CD4-positive, alpha-beta T cell (primary cell): ENCODE measurements at regions not wholly inside any gene's neighbourhood (a gene's known extent, or its start where the extent isn't known, plus 50 kb on each side); places are given as distances from the start of the nearest gene placed in this dataset.

ENCODE experiments used
- ATAC-seq: fragments of 200-7000 bp; cut with Tn5 transposase; one replicate; pipeline ENCODE4 v1.10.0; 2022; ENCODE audit warnings: mild to moderate bottlenecking; ENCODE audit not compliant: poor library complexity
- CTCF ChIA-PET: fragments of 350-600 bp; sonication (Branson Sonifier 250); formaldehyde crosslinking; loops from one replicate; lab custom pipeline; 2021; ENCODE audit warnings: antibody characterized with exemption, inconsistent platforms; lab: Charles Lee
- POLR2A ChIA-PET: fragments of 350-600 bp; sonication (Branson Sonifier 250); formaldehyde crosslinking; loops from one replicate; lab custom pipeline; 2021; ENCODE audit warnings: antibody characterized with exemption, inconsistent platforms; lab: Charles Lee
- DNase-seq, 14 experiments: peaks; one replicate each; pipeline ENCODE4 v3.0.0-alpha.2; 2013 to 2020; ENCODE audit warnings: mixed read lengths in 2 of 14
- H3K27ac ChIP-seq, 2 donors: one replicate each; pipeline versions ENCODE4 v1.5.1 to v1.7.0; 2013; ENCODE audit warnings: low read length in 2 of 2, low read depth in 1 of 2, mild to moderate bottlenecking in 1 of 2
- H3K27me3 ChIP-seq, 2 experiments: 1 replicate in 1 of 2; 2 replicates in 1 of 2; pipeline versions ENCODE4 v1.6.1 to v1.7.0; 2013; ENCODE audit warnings: low read length in 2 of 2, control low read depth in 1 of 2, mild to moderate bottlenecking in 1 of 2, moderate library complexity in 1 of 2; ENCODE audit not compliant: insufficient read depth in 2 of 2, control insufficient read depth in 1 of 2
- H3K36me3 ChIP-seq: one replicate; pipeline ENCODE4 v1.6.1; 2013; ENCODE audit warnings: low read length, control low read depth; ENCODE audit not compliant: insufficient read depth
- H3K4me1 ChIP-seq: one replicate; pipeline ENCODE4 v1.6.1; 2013; ENCODE audit warnings: low read length, control low read depth; ENCODE audit not compliant: insufficient read depth
- H3K4me3 ChIP-seq: one replicate; pipeline ENCODE4 v1.5.1; 2013; ENCODE audit warnings: mild to moderate bottlenecking, low read length, moderate library complexity
- H3K9me3 ChIP-seq, 2 experiments: 1 replicate in 1 of 2; 2 replicates in 1 of 2; pipeline versions ENCODE4 v1.6.1 to v1.7.0; 2013; ENCODE audit warnings: low read length in 2 of 2, mild to moderate bottlenecking in 2 of 2, control low read depth in 1 of 2, moderate library complexity in 1 of 2; ENCODE audit not compliant: control insufficient read depth in 1 of 2, insufficient read depth in 1 of 2
- H3K27ac Mint-ChIP-seq: one replicate; pipeline ENCODE4 v1.8.0; 2020; ENCODE audit warnings: mixed read lengths
- H3K27me3 Mint-ChIP-seq: one replicate; pipeline ENCODE4 v1.8.0; 2021; ENCODE audit warnings: mixed read lengths
- H3K36me3 Mint-ChIP-seq: one replicate; pipeline ENCODE4 v1.8.0; 2021; ENCODE audit warnings: low read depth, mixed read lengths
- H3K4me1 Mint-ChIP-seq: one replicate; pipeline ENCODE4 v1.8.0; 2021; ENCODE audit warnings: low read depth, mixed read lengths
- H3K4me3 Mint-ChIP-seq: one replicate; pipeline ENCODE4 v1.8.0; 2020; ENCODE audit warnings: mild to moderate bottlenecking, mixed read lengths
- H3K9me3 Mint-ChIP-seq: one replicate; pipeline ENCODE4 v1.8.0; 2020; ENCODE audit warnings: mixed read lengths
- CTCF ChIP-seq: fragments of 200-600 bp; IDR thresholded peaks from one replicate; pipeline ENCODE4 v1.8.0; 2022; ENCODE audit warnings: antibody characterized with exemption, mild to moderate bottlenecking
- intact Hi-C, 2 experiments: fragments of 100-400 bp; cut with DNase I in 1 of 2; cut with micrococcal nuclease in 1 of 2; formaldehyde crosslinking; loops; one replicate each; pipeline versions ENCODE4 v1.15.1 to v1.9.0; 2023 to 2025; cut with DNase I, micrococcal nuclease

- intact Hi-C loops, result no loop called here
- DNase-seq, result no peak
- Mint-ChIP-seq H3K9me3 (peaks cover 6% of the 10 kb centered on the region), H3K27ac (no peak overlapping the region), H3K36me3 (no peaks in the 10 kb centered on the region), H3K4me3 (no peak overlapping the region), H3K4me1 (no peaks in the 10 kb centered on the region), H3K27me3 (peaks cover 11% of the 10 kb centered on the region)
- H3K27ac ChIP-seq, result no peak overlapping the region
- H3K9me3 ChIP-seq, result peaks cover 0 to 8% of the 10 kb centered on the region in 2 experiments
- ChIA-PET POLR2A (no interaction called here), CTCF (no interaction called here)
- H3K27me3 ChIP-seq, result no peaks in the 10 kb centered on the region
- no peaks in the 10 kb centered on the region for H3K4me1 ChIP-seq
- no peak overlapping the region for H3K4me3 ChIP-seq
- no peak for TF ChIP-seq CTCF
- ATAC-seq, result no peak
- no peaks in the 10 kb centered on the region for H3K36me3 ChIP-seq
These were observed 50.2 kb upstream of the SNAPC3 start for GRCh38 chr9:15372455-15372854.

DNA sequence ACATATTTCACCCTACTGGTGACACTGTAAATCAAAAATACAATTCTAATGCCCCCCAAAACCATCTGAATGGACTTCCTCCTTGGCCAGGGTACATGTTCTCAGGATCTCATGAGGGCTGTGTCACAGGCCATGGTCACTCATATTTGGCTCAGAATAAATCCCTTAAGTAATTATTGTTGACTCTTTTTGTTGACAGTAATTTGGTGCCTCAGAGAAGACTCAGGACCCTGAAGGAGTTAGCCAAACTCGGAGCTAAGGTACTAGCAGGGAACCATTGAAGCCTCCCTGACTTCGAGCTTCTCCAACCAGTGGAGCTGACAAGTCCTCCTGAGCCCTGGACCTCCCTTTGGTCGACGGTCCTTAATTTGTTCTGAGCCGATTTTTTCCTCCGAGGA, 51.2 kb upstream of the SNAPC3 start:
- DNase-seq (no peak), ATAC-seq (no peak)
- Histone ChIP-seq H3K9me3 (peaks cover 0 to 6% of the 10 kb centered on the region in 2 experiments), H3K27me3 (no peaks in the 10 kb centered on the region), H3K4me1 (no peaks in the 10 kb centered on the region), H3K36me3 (no peaks in the 10 kb centered on the region), H3K4me3 (no peak overlapping the region), H3K27ac (no peak overlapping the region)
- ChIA-PET POLR2A (no interaction called here), CTCF (no interaction called here)
- Mint-ChIP-seq H3K36me3 (no peaks in the 10 kb centered on the region), H3K4me1 (no peaks in the 10 kb centered on the region), H3K4me3 (no peak overlapping the region), H3K27me3 (peaks cover 11% of the 10 kb centered on the region), H3K27ac (no peak overlapping the region), H3K9me3 (peaks cover 6% of the 10 kb centered on the region)
- intact Hi-C loops, result no loop called here
- TF ChIP-seq CTCF, result no peak

- no peak for DNase-seq
- H3K9me3 Mint-ChIP-seq, result no peaks in the 10 kb centered on the region
- Histone ChIP-seq H3K4me3 (no peak overlapping the region), H3K27me3 (no peaks in the 10 kb centered on the region), H3K27ac (no peak overlapping the region), H3K36me3 (no peaks in the 10 kb centered on the region), H3K4me1 (no peaks in the 10 kb centered on the region), H3K9me3 (peaks cover 0 to 4% of the 10 kb centered on the region in 2 experiments)
- ChIA-PET CTCF (interaction anchor here (1.4 kb wide), 1 partner anchor 13 kb away, joined by 3 read pairs; no protein-coding TSS in a partner anchor), POLR2A (no interaction called here)
- no peak for ATAC-seq
- TF ChIP-seq CTCF, result no peak
- no peak overlapping the region for H3K27ac Mint-ChIP-seq
- no peak overlapping the region for H3K4me3 Mint-ChIP-seq
- no peaks in the 10 kb centered on the region for H3K36me3 Mint-ChIP-seq
- H3K27me3 Mint-ChIP-seq, result peaks cover 7% of the 10 kb centered on the region
- intact Hi-C loops, result no loop called here
- H3K4me1 Mint-ChIP-seq, result no peaks in the 10 kb centered on the region
These were observed 51.9 kb upstream of the SNAPC3 start for GRCh38 chr9:15370466-15371447.
